NK-92 treated with Interleukin-12 subunit alpha and Interleukin-12 subunit beta, amount 100 ng/mL, for 24 hours (cell line): ENCODE measurements at regions not wholly inside any gene's neighbourhood (a gene's known extent, or its start where the extent isn't known, plus 50 kb on each side); places are given as distances from the start of the nearest gene placed in this dataset.
"Not testable (repeated sequence)": the region's sequence is repeated elsewhere in the genome, so short reads cannot be mapped to it uniquely, and the experiment has no call there.

Source experiments
- DNase-seq: peaks from one replicate; lab custom pipeline; 2025; lab: John Stamatoyannopoulos, UW

DNA sequence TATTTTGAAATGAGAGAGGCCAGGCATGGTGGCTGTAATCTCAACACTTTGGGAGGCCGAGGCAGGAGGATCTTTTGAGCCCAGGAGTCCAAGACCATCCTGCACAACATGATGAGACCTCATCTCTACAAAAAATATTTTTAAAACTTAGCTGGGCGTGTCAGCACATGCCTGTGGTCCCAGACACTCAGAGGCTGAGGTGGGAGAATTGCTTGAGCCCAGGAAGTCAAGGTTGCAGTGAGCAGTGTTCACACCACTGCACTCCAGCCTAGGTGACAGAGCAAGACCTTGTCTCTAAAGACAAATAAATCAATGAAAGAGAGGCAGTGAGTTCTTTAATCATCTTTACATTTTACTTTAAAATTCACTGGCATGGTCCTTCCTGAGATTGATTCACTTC is 124.5 kb downstream of the DUSP6 start:
- DNase-seq = no peak

DNA sequence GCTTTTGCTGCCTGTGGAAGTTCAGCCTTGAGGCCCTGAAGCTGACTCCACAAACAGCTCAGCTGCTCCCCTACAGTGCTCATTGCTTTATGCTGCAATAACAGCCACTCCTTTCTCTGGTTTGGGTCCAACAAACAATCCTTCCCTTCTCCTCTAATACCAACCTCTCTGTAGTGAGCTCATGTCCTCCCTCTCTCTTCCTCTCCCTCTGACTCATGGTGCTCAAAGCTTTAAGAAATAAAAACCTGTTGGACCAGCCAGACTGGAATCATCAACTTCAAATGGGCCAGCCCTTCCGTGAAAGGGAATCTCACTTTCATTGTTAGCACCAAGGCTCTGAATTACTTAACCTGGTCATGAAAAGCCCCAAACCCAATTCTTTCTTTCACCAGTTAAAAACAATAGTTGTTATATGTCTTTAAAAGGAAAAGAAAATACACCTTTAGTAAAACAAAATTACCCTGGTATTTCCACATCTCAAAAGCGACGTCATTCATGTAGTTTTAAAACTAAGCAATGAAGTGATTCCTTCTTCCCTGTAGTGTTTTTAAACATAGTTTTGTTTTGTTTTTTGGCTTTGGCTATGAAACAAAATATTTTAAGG is 126.4 kb downstream of the DUSP6 start:
- no peak for DNase-seq

GRCh38 chr12:89225401-89225800 is 126.9 kb downstream of the DUSP6 start:
- no peak for DNase-seq

- DNase-seq = not testable (repeated sequence)
Measured at GRCh38 chr12:89222580-89222979, 129.7 kb downstream of the DUSP6 start.

GRCh38 chr12:89217472-89217871 is 134.8 kb downstream of the DUSP6 start:
- DNase-seq = no peak

DNA sequence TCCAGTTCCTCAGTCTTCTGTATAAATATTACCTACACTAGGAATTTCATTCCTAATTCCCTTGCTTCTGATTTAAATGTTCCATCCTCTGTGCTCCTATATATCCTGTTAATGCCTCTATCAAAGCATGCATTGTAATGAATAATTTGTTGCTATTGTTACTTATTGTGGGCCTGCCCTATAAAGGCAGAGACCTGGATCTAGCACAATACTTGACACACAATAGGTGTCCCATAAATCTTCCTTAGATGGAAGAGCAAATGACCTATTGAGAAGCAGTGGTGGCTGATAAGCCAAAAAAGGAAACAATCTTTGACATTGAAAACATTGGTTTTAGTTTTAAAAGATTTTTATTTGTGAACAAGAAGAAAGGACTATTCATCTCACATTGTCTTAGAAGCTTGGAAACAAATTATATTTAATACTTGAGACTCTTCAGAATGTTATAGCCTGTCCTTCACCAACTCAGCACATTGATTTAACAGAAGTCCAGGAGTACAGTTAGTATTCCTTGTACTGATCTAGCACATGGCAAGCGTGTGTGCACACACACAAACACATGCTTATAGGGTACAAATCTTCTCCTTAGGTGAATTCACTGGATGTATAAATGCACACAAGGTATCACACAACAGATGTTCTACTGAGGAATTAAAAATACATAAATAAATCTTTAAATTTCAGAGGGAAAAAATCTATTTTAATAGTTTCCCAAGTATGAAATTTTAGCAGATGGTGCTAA is 135.9 kb downstream of the DUSP6 start:
- DNase-seq = no peak

DNA sequence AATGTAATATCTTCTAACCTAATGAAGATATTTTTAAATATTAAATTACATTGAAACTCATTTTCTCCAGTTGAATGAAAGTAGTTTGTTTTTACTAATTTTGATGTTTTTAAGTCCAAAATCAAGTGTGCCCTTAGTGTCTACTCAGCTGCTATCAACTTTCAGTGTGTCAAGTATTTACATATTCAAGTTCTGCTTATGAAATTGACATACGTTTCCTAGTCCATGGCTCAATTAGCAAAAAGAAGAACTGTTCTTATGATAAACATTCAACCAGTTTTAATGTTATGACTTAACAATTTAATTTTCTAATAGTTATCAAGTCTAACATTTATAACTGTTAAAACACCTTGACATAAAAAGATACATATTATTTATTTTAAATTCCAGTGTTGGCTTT is 137.1 kb downstream of the DUSP6 start:
- DNase-seq = no peak

DNA sequence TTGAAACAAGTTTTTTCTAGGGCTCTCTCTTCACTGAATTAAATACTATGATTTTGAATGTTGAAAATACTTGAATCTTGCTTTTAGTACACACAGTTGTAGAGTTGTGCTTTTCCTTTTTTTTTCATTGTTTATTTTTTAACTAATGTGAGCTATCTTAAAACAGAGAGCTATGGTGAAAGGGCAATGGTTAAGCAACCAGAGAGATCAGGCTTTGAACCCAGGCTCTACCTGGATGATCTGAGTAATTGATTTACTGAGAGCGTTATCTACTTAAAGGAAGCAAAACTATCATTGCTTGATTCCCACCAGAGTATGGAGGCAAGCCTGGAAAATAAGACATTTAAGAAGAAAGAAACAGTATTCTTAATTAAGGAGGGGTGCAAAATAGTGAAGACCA is 138.6 kb downstream of the DUSP6 start:
- no peak for DNase-seq

- no peak for DNase-seq
Measured at GRCh38 chr12:89213139-89213538, 139.2 kb downstream of the DUSP6 start.

DNA sequence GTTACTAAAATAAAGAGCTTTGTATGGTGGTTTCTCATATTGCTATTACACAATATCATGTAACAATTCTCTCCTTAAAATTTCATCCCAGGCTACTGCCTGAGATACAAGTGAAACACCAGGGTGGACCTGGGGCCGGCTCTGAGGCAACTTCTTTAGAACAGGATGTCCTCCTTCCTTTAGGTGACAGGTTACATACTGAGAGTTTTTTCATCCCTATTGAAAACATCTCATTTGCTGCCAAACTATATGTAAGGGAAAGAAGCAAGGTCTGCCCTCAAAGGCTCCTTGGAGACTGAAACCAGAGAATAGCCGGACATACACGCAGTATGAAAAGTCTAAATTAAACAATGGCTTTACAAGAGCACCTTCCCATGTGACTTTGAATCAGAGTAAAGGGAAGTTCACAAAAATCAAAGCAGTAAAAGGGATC is 139.9 kb downstream of the DUSP6 start:
- DNase-seq = no peak

DNA sequence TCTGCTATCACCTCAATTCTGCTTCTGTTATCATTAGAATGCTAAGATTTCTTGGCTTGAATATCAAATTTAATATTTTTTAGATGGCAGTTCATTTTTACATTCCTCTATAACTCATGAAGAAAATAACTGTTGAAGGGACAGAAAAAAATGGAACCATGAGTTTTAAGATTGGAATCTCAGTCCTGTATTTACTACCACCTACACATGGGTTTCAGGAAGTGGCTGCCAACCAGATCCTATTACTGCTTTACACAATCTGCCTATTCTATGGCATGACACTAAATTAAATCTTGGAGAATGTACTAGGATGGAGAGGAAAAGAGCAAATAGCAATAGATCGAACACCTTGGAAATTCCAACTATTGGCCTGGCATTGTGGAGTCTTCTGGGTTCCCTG is 140.8 kb downstream of the DUSP6 start:
- DNase-seq = no peak

GRCh38 chr12:89210277-89210676 is 142.0 kb downstream of the DUSP6 start:
- DNase-seq = no peak

DNA sequence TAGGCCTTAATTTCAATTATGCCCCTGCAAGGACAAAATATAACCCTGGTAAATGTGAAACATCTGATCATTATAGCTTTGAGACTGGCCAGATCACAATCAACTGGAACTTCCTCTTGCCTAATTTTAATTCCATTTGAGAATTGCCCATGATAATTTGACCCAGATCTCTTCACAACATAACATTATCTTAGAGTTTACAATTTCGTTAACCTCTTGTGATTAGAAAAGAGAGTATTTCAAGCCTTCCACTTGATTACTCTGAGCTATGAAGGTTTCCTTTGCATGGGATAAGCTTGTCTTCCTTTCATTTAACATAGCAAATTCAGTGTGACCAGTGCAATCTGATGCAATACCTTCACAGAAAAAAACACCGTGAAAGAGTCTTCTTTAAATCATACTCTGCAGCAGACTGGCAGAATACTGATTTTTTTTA is 143.6 kb downstream of the DUSP6 start:
- no peak for DNase-seq

DNA sequence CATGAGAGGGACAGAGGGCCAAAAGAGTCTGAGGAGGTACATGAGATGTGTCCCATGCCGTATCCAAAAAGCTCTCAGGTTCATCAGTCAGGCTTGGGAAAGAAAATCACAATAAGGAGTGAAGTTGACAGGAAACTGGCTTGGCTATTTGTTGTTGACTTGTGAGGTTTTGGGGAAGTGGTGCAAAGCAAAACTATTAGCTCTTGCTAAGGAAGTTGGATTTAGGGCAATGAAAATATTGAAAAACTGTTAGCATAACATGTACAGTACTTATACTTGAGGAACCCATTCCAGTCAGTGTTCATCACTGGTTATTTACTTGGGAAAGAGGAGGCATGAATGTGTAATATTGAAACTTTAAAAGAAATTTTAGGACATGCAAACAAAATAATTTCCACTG is 145.9 kb downstream of the DUSP6 start:
- no peak for DNase-seq

- DNase-seq = no peak
Measured at GRCh38 chr12:89205517-89205916, 146.8 kb downstream of the DUSP6 start.

DNA sequence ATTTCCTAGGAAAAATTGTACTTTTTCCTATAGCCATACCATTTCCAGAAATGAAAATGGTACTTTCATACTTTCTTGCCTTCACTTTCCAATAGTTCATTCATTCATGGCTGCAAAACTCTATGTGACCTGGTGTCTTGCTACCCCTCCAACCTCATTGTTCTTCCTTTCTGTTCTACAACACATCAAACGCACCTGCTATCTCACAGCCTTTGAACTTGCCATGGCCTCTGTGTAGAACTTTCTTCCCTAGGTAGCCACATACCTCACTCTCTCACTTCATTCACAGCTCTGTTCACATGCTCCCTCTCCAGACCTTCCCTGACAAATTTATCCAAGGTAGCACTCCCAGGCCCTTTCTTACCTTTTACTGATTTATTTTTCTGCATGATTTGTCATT is 149.2 kb downstream of the DUSP6 start:
- DNase-seq = no peak

DNA sequence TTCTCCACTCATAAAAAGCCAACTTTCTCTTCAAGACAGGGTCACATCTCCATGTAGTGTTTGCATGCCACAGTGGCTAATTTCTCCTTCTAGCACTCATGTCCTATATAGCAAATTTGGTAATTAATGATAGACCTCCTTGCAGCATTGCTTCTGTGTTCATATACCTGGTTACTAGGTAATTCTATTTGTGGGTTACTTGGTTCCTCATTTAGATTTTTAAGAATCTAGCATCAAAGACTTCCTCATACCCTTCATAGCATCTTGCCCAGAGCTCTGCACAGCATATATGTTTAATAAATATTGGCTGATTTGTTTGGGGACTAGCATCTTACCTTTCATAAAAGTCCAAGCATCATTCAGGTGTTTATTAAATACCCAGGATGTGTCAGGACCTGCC is 152.1 kb downstream of the DUSP6 start:
- no peak for DNase-seq

DNA sequence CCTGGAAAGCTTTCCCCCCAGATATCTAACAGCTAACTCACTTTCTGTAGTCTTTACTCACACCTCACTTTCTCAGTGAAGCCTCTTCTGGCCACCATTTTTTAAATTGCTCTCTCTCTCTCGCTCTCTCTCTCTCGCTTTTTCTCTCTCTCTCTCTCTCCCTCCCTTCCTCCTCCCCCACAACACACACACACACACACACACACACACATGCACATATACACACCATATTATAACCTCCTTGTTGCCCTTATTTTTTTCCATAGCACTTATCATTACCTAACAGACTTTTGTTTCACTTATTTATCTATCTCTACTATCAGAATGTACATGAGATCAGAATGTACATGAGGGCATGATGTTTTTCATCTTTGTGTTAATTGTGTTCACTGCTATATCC is 156.8 kb downstream of the DUSP6 start:
- no peak for DNase-seq

DNA sequence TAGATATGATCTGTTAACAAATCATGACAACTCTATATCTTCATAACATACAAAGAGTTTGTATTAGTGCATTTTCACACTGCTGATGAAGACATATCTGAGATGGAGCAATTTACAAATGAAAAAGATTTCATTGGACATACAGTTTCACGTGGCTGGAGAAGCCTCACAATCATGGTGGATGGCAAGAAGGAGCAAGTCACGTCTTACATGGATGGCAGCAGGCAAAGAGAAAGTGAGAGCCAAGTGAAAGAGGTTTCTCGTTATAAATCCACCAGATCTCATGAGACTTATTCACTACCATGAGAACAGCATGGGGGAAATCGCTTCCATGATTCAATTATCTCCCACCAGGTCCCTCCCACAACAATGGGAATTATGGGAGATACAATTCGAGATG is 157.6 kb downstream of the DUSP6 start:
- no peak for DNase-seq

GRCh38 chr12:89192429-89192828 is 159.9 kb downstream of the DUSP6 start:
- DNase-seq = no peak

DNA sequence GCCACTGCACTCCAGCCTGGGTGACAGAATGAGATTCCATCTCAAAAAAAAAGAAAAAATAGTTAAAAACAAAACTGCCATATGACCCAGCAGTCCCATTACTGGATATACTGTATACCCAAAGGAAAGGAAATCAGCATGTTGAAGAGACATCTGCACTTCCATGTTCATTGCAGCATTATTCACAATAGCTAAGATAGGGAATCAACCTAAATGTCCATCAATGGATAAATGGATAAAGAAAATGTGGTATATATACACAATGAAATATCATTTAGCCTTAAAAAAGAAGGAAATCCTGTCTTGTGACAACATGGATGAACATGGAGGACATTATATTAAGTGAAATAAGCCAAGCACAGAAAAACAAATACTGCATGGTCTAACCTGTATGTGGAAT is 160.7 kb downstream of the DUSP6 start:
- DNase-seq = not testable (repeated sequence)

DNA sequence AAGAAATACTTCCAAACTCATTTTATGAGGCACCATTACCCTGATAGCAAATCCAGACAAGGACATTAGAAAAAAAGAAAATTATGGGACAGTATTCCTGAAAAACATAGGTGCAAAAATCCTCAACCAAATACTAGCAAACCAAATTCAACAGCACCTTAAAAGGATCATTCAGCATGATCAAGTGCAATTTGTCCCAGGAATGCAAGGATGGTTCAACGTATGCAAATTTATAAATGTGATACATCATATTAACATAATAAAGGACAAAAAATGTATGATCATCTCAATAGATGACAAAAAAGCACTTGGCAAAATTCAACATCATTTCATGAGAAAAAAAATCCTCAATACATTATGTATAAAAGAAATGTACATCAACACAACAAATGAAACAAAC is 162.9 kb downstream of the DUSP6 start:
- DNase-seq = no peak

DNA sequence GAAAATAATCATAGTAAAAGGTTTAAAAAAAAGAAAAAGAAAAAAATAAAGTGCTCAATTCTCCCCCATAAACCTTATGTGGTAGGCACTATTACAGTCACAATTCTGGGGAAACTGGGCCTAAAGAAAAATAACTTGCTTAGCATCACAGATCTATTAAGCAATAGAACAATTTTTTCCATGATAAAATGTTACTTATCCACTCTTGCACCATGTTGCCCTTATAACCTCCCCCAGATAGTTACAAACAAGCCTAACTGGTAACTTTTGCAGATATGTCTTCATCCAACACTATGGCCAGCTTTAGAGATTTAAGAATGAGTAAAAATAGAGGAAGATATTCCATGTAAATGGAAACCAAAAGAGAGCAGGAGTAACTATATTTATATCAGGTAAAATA is 164.8 kb downstream of the DUSP6 start:
- no peak for DNase-seq

DNA sequence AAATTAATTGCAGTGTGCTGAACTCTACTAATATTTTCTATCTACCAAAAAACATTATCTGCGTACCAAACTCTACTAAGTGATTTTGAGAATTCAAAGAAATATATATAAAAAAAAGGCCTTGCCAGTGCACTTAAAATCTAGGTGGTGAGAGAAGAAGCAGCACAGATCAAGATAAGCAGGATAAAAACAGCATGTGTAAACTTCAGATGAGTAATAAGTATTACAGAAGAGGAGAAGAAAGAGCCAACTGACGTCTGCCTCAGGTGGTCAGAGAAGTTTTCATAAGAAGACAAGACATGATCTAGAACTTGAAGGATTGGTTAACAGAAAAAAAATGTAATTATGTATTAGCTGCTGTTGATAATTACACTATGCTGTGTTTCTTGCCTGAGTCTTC is 166.4 kb downstream of the DUSP6 start:
- DNase-seq = no peak
